H1 (cell line): ENCODE measurements at regions not wholly inside any gene's neighbourhood (a gene's known extent, or its start where the extent isn't known, plus 50 kb on each side); places are given as distances from the start of the nearest gene placed in this dataset.

Experiments
- CTCF ChIA-PET: fragments of 300-600 bp; sonication (Branson Sonifier 250); formaldehyde crosslinking; loops from one replicate; lab custom pipeline; 2021; ENCODE audit not compliant: partially characterized antibody; lab: Charles Lee
- POLR2A ChIA-PET: fragments of 300-600 bp; sonication (Branson Sonifier 250); formaldehyde crosslinking; loops from one replicate; lab custom pipeline; 2021; ENCODE audit warnings: inconsistent platforms; ENCODE audit not compliant: partially characterized antibody; lab: Charles Lee
- DNase-seq, 2 experiments: peaks; one replicate each; pipeline versions ENCODE4 v3.0.0 to v3.0.0-alpha.2; 2010 to 2022; ENCODE audit warnings: low spot score in 2 of 2, low read depth in 1 of 2, mixed read lengths in 1 of 2
- FAIRE-seq: peaks from 2 replicates; lab custom pipeline; 2011; peaks lifted over from hg19 to GRCh38; lab: Jason Lieb, UNC
- H2AFZ ChIP-seq: 2 replicates; pipeline ENCODE4 v1.8.1; 2012; ENCODE audit warnings: low read length, inconsistent platforms
- H2AK5ac ChIP-seq: 2 replicates; pipeline ENCODE4 v1.6.1; 2013; ENCODE audit warnings: low read depth, low read length
- H2BK120ac ChIP-seq: replicated peaks from 2 replicates; pipeline ENCODE3; 2013; ENCODE audit warnings: low read depth, low read length, inconsistent platforms
- H2BK12ac ChIP-seq: 2 replicates; pipeline ENCODE4 v1.6.1; 2013; ENCODE audit warnings: low read depth, low read length
- H2BK15ac ChIP-seq: 2 replicates; pipeline ENCODE4 v1.6.1; 2013; ENCODE audit warnings: low read length
- H2BK20ac ChIP-seq: 2 replicates; pipeline ENCODE4 v1.6.1; 2013; ENCODE audit warnings: low read length
- H2BK5ac ChIP-seq: 2 replicates; pipeline ENCODE4 v1.6.1; 2013; ENCODE audit warnings: low read depth, low read length
- H3K14ac ChIP-seq: 2 replicates; pipeline ENCODE4 v1.6.1; 2013; ENCODE audit warnings: inconsistent platforms; ENCODE audit not compliant: insufficient read length
- H3K18ac ChIP-seq: 2 replicates; pipeline ENCODE4 v1.6.1; 2013; ENCODE audit warnings: low read length; ENCODE audit errors: extremely low read depth
- H3K23ac ChIP-seq: 2 replicates; pipeline ENCODE4 v1.6.1; 2013; ENCODE audit warnings: inconsistent platforms; ENCODE audit not compliant: insufficient read length
- H3K23me2 ChIP-seq: 2 replicates; pipeline ENCODE4 v1.6.1; 2013; ENCODE audit warnings: low read depth, low read length
- H3K27ac ChIP-seq: 2 replicates; pipeline ENCODE4 v1.6.1; 2011; ENCODE audit warnings: low read depth, low read length, inconsistent platforms
- H3K27me3 ChIP-seq, 4 experiments: replicated peaks in 1 of 4; 1 replicate in 1 of 4; 2 replicates in 3 of 4; pipeline versions ENCODE4 v1.6.1 to v1.8.1; 2011 to 2013; ENCODE audit warnings: low read length in 3 of 4, mild to moderate bottlenecking in 3 of 4, inconsistent platforms in 2 of 4, mixed read lengths in 2 of 4, moderate library complexity in 1 of 4; ENCODE audit not compliant: control insufficient read depth in 3 of 4, insufficient read depth in 3 of 4; ENCODE audit errors: extremely low read depth in 1 of 4
- H3K36me3 ChIP-seq, 4 experiments: 2 replicates each; pipeline versions ENCODE4 v1.6.1 to v1.8.1; 2011 to 2013; ENCODE audit warnings: mild to moderate bottlenecking in 4 of 4, low read length in 3 of 4, moderate library complexity in 2 of 4, control low read depth in 1 of 4, inconsistent platforms in 1 of 4; ENCODE audit not compliant: insufficient read depth in 4 of 4, control insufficient read depth in 2 of 4
- H3K4ac ChIP-seq: replicated peaks from 2 replicates; pipeline ENCODE3; 2013; ENCODE audit warnings: low read length, low read depth, mixed read lengths, inconsistent platforms; ENCODE audit not compliant: insufficient read length
- H3K4me1 ChIP-seq, 4 experiments: replicated peaks in 1 of 4; 1 replicate in 1 of 4; 2 replicates in 3 of 4; pipeline versions ENCODE4 v1.6.1 to v1.8.1; 2011 to 2013; ENCODE audit warnings: low read length in 3 of 4, inconsistent platforms in 2 of 4, mixed read lengths in 1 of 4; ENCODE audit not compliant: insufficient read depth in 4 of 4, control insufficient read depth in 3 of 4
- H3K4me2 ChIP-seq, 2 experiments: 2 replicates each; pipeline versions ENCODE4 v1.6.1 to v1.8.1; 2011 to 2013; ENCODE audit warnings: low read depth in 2 of 2, low read length in 2 of 2, control low read depth in 1 of 2, inconsistent platforms in 1 of 2, mild to moderate bottlenecking in 1 of 2; ENCODE audit not compliant: insufficient read depth in 1 of 2
- H3K4me3 ChIP-seq, 4 experiments: fragments of 200-600, 300-600 bp in 1 of 4; sonication (generic), shearing (Covaris generic), sonication (Bioruptor Twin) in 1 of 4; 2 replicates each; pipeline versions ENCODE4 v1.5.1 to v1.8.1; 2011 to 2016; ENCODE audit warnings: low read length in 4 of 4, low read depth in 3 of 4, control low read depth in 2 of 4, inconsistent platforms in 2 of 4, mild to moderate bottlenecking in 2 of 4, mixed read lengths in 1 of 4, moderate library complexity in 1 of 4; ENCODE audit not compliant: insufficient read depth in 2 of 4; ENCODE audit errors: extremely low read depth in 1 of 4
- H3K56ac ChIP-seq: replicated peaks from 2 replicates; pipeline ENCODE3; 2013; ENCODE audit warnings: low read depth, mild to moderate bottlenecking, mixed read lengths, low read length, inconsistent platforms; ENCODE audit not compliant: insufficient read length
- H3K79me1 ChIP-seq: 2 replicates; pipeline ENCODE4 v1.6.1; 2013; ENCODE audit warnings: low read depth, low read length, control low read depth
- H3K79me2 ChIP-seq, 2 experiments: 2 replicates each; pipeline versions ENCODE4 v1.6.1 to v1.8.1; 2012 to 2013; ENCODE audit warnings: low read length in 2 of 2, mild to moderate bottlenecking in 2 of 2, inconsistent platforms in 1 of 2; ENCODE audit not compliant: insufficient read depth in 2 of 2, control insufficient read depth in 1 of 2
- H3K9ac ChIP-seq, 4 experiments: replicated peaks in 1 of 4; 1 replicate in 1 of 4; 2 replicates in 3 of 4; pipeline versions ENCODE4 v1.6.1 to v1.8.1; 2011 to 2013; ENCODE audit warnings: low read depth in 3 of 4, low read length in 3 of 4, control low read depth in 2 of 4, mild to moderate bottlenecking in 2 of 4, moderate library complexity in 2 of 4, inconsistent platforms in 1 of 4; ENCODE audit errors: extremely low read depth in 1 of 4
- H3K9me3 ChIP-seq, 2 experiments: 2 replicates each; pipeline versions ENCODE4 v1.6.1 to v1.8.1; 2012 to 2013; ENCODE audit warnings: mild to moderate bottlenecking in 2 of 2, moderate library complexity in 2 of 2, control low read depth in 1 of 2, inconsistent platforms in 1 of 2, low read depth in 1 of 2, low read length in 1 of 2, mixed read lengths in 1 of 2; ENCODE audit not compliant: insufficient read depth in 2 of 2
- H4K20me1 ChIP-seq, 2 experiments: replicated peaks in 1 of 2; 2 replicates each; pipeline versions ENCODE3 to v1.8.1; 2011 to 2013; ENCODE audit warnings: inconsistent platforms in 2 of 2, low read length in 2 of 2, mild to moderate bottlenecking in 1 of 2; ENCODE audit not compliant: insufficient read depth in 2 of 2, control insufficient read depth in 1 of 2
- H4K5ac ChIP-seq: 2 replicates; pipeline ENCODE4 v1.6.1; 2013; ENCODE audit warnings: low read length, low read depth, mixed read lengths, inconsistent platforms; ENCODE audit not compliant: insufficient read length
- H4K8ac ChIP-seq: 2 replicates; pipeline ENCODE4 v1.8.0; 2013; ENCODE audit warnings: mild to moderate bottlenecking, moderate library complexity, low read length, inconsistent platforms; ENCODE audit not compliant: insufficient read depth; ENCODE audit errors: extremely low read depth
- H4K91ac ChIP-seq: replicated peaks from 2 replicates; pipeline ENCODE3; 2013; ENCODE audit warnings: low read length, mixed read lengths, inconsistent platforms; ENCODE audit not compliant: insufficient read length
- BACH1 ChIP-seq: IDR thresholded peaks from 2 replicates; pipeline ENCODE4 v1.6.1; 2012; ENCODE audit warnings: low read length, improper control_type of control experiment
- CREB1 ChIP-seq: IDR thresholded peaks from 2 replicates; pipeline ENCODE4 v1.6.1; 2012; ENCODE audit warnings: inconsistent platforms
- CTBP2 ChIP-seq: IDR thresholded peaks from 2 replicates; pipeline ENCODE4 v1.7.0; 2011; ENCODE audit warnings: borderline replicate concordance, mild to moderate bottlenecking, moderate library complexity, mixed read lengths, low read length; ENCODE audit not compliant: insufficient read depth, insufficient read length
- HDAC6 ChIP-seq: IDR thresholded peaks from one replicate; pipeline ENCODE4 v1.7.1; 2012; ENCODE audit warnings: low read depth, mild to moderate bottlenecking, inconsistent platforms, low read length, moderate library complexity
- KDM5A ChIP-seq: fragments of 200-600 bp; IDR thresholded peaks from 2 replicates; pipeline ENCODE4 v1.7.1; 2012; ENCODE audit warnings: mild to moderate bottlenecking, low read length, inconsistent platforms, mixed read lengths
- MAFK ChIP-seq: IDR thresholded peaks from 2 replicates; pipeline ENCODE4 v1.6.1; 2012; ENCODE audit warnings: low read depth, mild to moderate bottlenecking, improper control_type of control experiment, low read length
- PHF8 ChIP-seq: fragments of 200-600 bp; sonication (generic); conservative IDR thresholded peaks from 2 replicates; pipeline ENCODE4 v1.7.1; 2012; ENCODE audit warnings: low read depth, mild to moderate bottlenecking, inconsistent platforms, low read length, moderate library complexity
- POLR2AphosphoS5 ChIP-seq: IDR thresholded peaks from 2 replicates; pipeline ENCODE4 v1.6.1; 2011; ENCODE audit warnings: low read depth, low read length
- RBBP5 ChIP-seq: IDR thresholded peaks from 2 replicates; pipeline ENCODE4 v1.7.1; 2012; ENCODE audit warnings: low read depth, mild to moderate bottlenecking, inconsistent platforms, low read length, moderate library complexity, borderline replicate concordance
- SIX5 ChIP-seq: IDR thresholded peaks from 2 replicates; pipeline ENCODE4 v1.6.1; 2011; ENCODE audit warnings: mild to moderate bottlenecking, low read depth, low read length
- TEAD4 ChIP-seq: IDR thresholded peaks from 2 replicates; pipeline ENCODE4 v1.6.1; 2012; ENCODE audit warnings: low read depth, low read length, inconsistent platforms, mixed read lengths
- ZNF274 ChIP-seq: IDR thresholded peaks from 2 replicates; pipeline ENCODE4 v1.7.0; 2012; ENCODE audit warnings: low read length, borderline replicate concordance; ENCODE audit errors: extremely low read depth
- WGBS, 2 experiments: shearing (Covaris generic) in 1 of 2; methylation state at CpG; one replicate each; pipeline versions ENCODE4 v1.1.6 to v1.1.7; 2013 to 2015; ENCODE audit warnings: low lambda C conversion rate in 2 of 2, mixed read lengths in 2 of 2, inconsistent platforms in 1 of 2, low coverage in 1 of 2, missing lambda C conversion rate in 1 of 2; ENCODE audit not compliant: insufficient replicate concordance in 2 of 2, insufficient coverage in 1 of 2, insufficient read length in 1 of 2; ENCODE audit errors: extremely low coverage in 1 of 2, missing lambda C conversion rate in 1 of 2; 5-methylcytosine and 5-hydroxymethylcytosine counted together
- TF ChIP-seq, protein P1 (sequence below): IDR thresholded peaks from 2 replicates; pipeline ENCODE4 v1.6.1; 2012; ENCODE audit warnings: inconsistent platforms

GRCh38 chr10:131567279-131568162, 256.0 kb upstream of the TCERG1L start:
- Histone ChIP-seq H4K20me1 (no peaks in the 10 kb centered on the region), H3K27me3 (no peaks in the 10 kb centered on the region), H3K14ac (no peak overlapping the region), H2AFZ (no peak overlapping the region), H3K36me3 (no peaks in the 10 kb centered on the region), H3K27ac (no peak overlapping the region), H4K8ac (no peak overlapping the region), H4K91ac (no peak overlapping the region), H3K4me3 (no peak overlapping the region), H3K79me1 (no peaks in the 10 kb centered on the region), H3K4me2 (no peak overlapping the region), H2BK5ac (no peak overlapping the region), H2BK12ac (no peak overlapping the region; the same call in 1 of the 2 replicates), H2BK15ac (no peak overlapping the region), H3K9me3 (peaks cover 0 to 6% of the 10 kb centered on the region in 2 experiments; a peak in 1 of 4 replicates), H2AK5ac (no peak overlapping the region), H3K4ac (no peak overlapping the region), H3K79me2 (no peaks in the 10 kb centered on the region), H3K23me2 (no peaks in the 10 kb centered on the region), H3K56ac (no peak overlapping the region), H3K18ac (no peak overlapping the region), H3K4me1 (no peaks in the 10 kb centered on the region), H2BK20ac (no peak overlapping the region), H3K9ac (no peak overlapping the region), H3K23ac (peak overlapping the region; percentile 9), H2BK120ac (no peak overlapping the region), H4K5ac (no peak overlapping the region)
- CTCF ChIA-PET, result interaction anchor here (1.2 to 1.5 kb wide), 2 partner anchors 8 to 220 kb away, joined by 3 to 5 read pairs; no protein-coding TSS in a partner anchor
- 94% methylated on average over 15 of the region's 15 CpGs; no CpG with 5 or more reads in 1 of the 2 experiments for WGBS, 2 experiments
- FAIRE-seq (no peak), DNase-seq (no peak)
- POLR2A ChIA-PET, result no interaction called here
- TF ChIP-seq KDM5A (no peak), HDAC6 (no peak), SIX5 (no peak), POLR2AphosphoS5 (no peak), TEAD4 (no peak), CREB1 (no peak), CTBP2 (no peak), PHF8 (no peak), MAFK (no peak), BACH1 (no peak), RBBP5 (no peak), ZNF274 (no peak)
- TF ChIP-seq, protein P1, sequence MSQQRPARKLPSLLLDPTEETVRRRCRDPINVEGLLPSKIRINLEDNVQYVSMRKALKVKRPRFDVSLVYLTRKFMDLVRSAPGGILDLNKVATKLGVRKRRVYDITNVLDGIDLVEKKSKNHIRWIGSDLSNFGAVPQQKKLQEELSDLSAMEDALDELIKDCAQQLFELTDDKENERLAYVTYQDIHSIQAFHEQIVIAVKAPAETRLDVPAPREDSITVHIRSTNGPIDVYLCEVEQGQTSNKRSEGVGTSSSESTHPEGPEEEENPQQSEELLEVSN, result no peak
